ENCODE measurements at regions not wholly inside any gene's neighbourhood (a gene's known extent, or its start where the extent isn't known, plus 50 kb on each side); places are given as distances from the start of the nearest gene placed in this dataset.

DNA sequence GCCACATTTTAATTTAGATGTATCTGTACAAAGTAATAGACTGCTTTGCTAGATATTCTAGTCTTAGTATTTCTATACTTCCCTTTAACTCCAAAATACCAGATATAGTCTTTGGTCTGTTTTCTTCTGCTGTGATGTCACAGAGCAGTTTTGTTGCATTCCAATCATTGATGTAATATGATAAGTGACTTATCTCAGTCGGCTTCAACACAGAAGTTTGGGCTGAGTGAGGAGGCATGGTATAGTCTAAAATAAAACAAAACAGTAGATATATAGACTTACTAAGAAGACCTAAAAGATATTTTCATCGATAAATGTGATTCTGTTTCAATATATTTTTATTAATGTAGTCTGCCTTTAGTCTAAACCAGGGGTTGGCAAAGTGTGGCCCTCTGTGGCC, 169.9 kb downstream of the DCK start:
- Histone ChIP-seq H3K4me3 (no peak overlapping the region), H3K9me3 (no peaks in the 10 kb centered on the region), H3K27me3 (no peaks in the 10 kb centered on the region), H3K27ac (no peak overlapping the region), H3K4me1 (no peaks in the 10 kb centered on the region), H3K36me3 (no peaks in the 10 kb centered on the region)
- 46 to 64% (median 57%) methylated on average over 2 of the region's 2 CpGs for WGBS, 4 donors
- ATAC-seq (no peak), DNase-seq (no peak)
- intact Hi-C loops (cut with DNase I), result no loop called here
- TF ChIP-seq CTCF (IDR thresholded peaks at IDR 0.05) (no peak), POLR2A (IDR thresholded peaks at IDR 0.05) (no peak)

DNA sequence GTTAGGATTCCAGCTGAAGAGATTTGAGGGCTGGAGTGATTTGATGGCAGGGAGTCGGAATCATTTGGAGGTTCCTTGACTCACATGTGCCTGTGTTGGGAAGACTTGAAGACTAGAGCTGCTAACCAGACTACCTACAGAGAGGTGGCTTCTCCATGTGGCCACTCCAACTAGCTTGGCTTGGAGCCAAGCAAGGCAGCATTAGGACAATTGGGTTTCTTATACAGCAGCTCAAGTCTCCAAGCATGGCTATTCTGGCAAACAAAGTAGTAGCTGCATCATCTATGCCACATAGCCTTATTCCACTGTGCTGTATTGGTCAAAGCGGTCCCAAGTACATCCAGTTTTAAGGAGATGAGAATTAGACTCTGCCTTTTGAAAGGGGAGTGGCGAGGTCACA, 171.7 kb upstream of the SLC4A4 start:
- Histone ChIP-seq H3K36me3 (no peaks in the 10 kb centered on the region), H3K4me1 (no peaks in the 10 kb centered on the region), H3K27me3 (no peaks in the 10 kb centered on the region), H3K4me3 (no peak overlapping the region), H3K9me3 (no peaks in the 10 kb centered on the region), H3K27ac (no peak overlapping the region)
- intact Hi-C loops (cut with DNase I), result no loop called here
- TF ChIP-seq POLR2A (IDR thresholded peaks at IDR 0.05) (no peak), CTCF (IDR thresholded peaks at IDR 0.05) (no peak)
- DNase-seq (no peak), ATAC-seq (no peak)
- 90 to 96% (median 93%) methylated on average over 3 of the region's 3 CpGs for WGBS, 4 donors

DNA sequence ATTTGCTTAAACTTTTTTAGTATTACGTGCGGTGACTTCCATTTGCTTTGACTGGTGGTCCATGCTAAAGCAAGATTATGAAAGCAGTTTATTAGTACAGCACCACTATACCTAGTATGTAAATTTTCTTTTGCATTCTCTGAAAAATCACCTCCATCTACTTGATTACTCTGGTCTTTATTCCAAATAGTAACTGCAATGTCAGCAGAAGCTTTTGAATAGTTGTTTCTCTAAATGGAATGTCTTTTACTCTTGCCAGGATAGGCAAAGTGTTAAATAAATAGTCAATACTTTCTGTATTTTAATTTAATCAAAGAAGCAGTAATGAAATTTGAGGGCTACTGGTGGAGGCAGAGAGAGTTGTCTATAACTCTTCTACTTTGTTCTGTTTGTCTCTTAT, 167.2 kb upstream of the SLC4A4 start:
- DNase-seq, result no peak
- intact Hi-C loops (cut with DNase I), result no loop called here
- no peak for ATAC-seq
- H3K4me3 ChIP-seq, result no peak overlapping the region
- H3K27me3 ChIP-seq, result no peaks in the 10 kb centered on the region
- no peaks in the 10 kb centered on the region for H3K9me3 ChIP-seq
- 94 to 98% (median 98%) methylated on average over 2 of the region's 2 CpGs for WGBS, 4 donors
- H3K36me3 ChIP-seq, result no peaks in the 10 kb centered on the region
- H3K4me1 ChIP-seq, result no peaks in the 10 kb centered on the region
- TF ChIP-seq POLR2A (IDR thresholded peaks at IDR 0.05), result no peak
- TF ChIP-seq CTCF (IDR thresholded peaks at IDR 0.05), result no peak
- no peak overlapping the region for H3K27ac ChIP-seq

- peaks cover 0 to 14% (median 0%) of the 10 kb centered on the region in 9 donors for H3K27me3 ChIP-seq
- H3K4me3 ChIP-seq, result no peak overlapping the region
- H3K27ac ChIP-seq, result no peak overlapping the region
- DNase-seq (no peak), ATAC-seq (no peak)
- no peaks in the 10 kb centered on the region for H3K36me3 ChIP-seq
- no peaks in the 10 kb centered on the region for H3K9me3 ChIP-seq
- no peak for TF ChIP-seq CTCF (IDR thresholded peaks at IDR 0.05)
- TF ChIP-seq POLR2A (IDR thresholded peaks at IDR 0.05), result no peak
- intact Hi-C loops (cut with DNase I), result loop anchor here in 8 of 10 donors (5.0 to 10.0 kb wide), 4 partner anchors 371 to 533 kb away; no protein-coding TSS in a partner anchor
- peaks cover 0 to 18% (median 0%) of the 10 kb centered on the region in 12 donors for H3K4me1 ChIP-seq
- 61 to 80% (median 62%) methylated on average over 1 of the region's 1 CpG for WGBS, 4 donors
Measured at GRCh38 chr4:71181332-71181731, 157.5 kb upstream of the SLC4A4 start.
